D721Med (cell line): ENCODE measurements at regions not wholly inside any gene's neighbourhood (a gene's known extent, or its start where the extent isn't known, plus 50 kb on each side); places are given as distances from the start of the nearest gene placed in this dataset.

ENCODE experiments used
- DNase-seq: peaks from one replicate; pipeline ENCODE4 v3.0.0; 2011; ENCODE audit warnings: low spot score; ENCODE audit not compliant: insufficient read length
- FAIRE-seq: peaks from 2 replicates; lab custom pipeline; 2011; peaks lifted over from hg19 to GRCh38; lab: Jason Lieb, UNC
- CTCF ChIP-seq: IDR thresholded peaks from 2 replicates; pipeline ENCODE4 v1.5.1; 2012; ENCODE audit warnings: mild to moderate bottlenecking, control low read depth; ENCODE audit not compliant: insufficient read depth; ENCODE audit errors: missing control alignments

- FAIRE-seq (no peak), DNase-seq (no peak)
Measured at GRCh38 chr2:198749364-198749763, 708.4 kb downstream of the SATB2 start.

GRCh38 chr2:198731842-198732399 is 725.8 kb downstream of the SATB2 start:
- DNase-seq (no peak), FAIRE-seq (no peak)
- no peak for TF ChIP-seq CTCF

More at GRCh38 chr2:198749364-198749763, 708.4 kb downstream of the SATB2 start:
- no peak for TF ChIP-seq CTCF

- FAIRE-seq (no peak), DNase-seq (no peak)
- TF ChIP-seq CTCF = no peak
Measured at GRCh38 chr2:198720266-198720665, 737.5 kb downstream of the SATB2 start.

- FAIRE-seq (no peak), DNase-seq (no peak)
- TF ChIP-seq CTCF = no peak
Measured at GRCh38 chr2:198717451-198717850, 740.3 kb downstream of the SATB2 start.

- DNase-seq (no peak), FAIRE-seq (no peak)
- TF ChIP-seq CTCF = no peak
Measured at GRCh38 chr2:198715302-198715835, 742.4 kb downstream of the SATB2 start.

GRCh38 chr2:198712485-198712884 is 745.3 kb downstream of the SATB2 start:
- TF ChIP-seq CTCF = no peak
- DNase-seq = no peak
- FAIRE-seq = no peak

GRCh38 chr2:198711484-198711883 is 746.3 kb downstream of the SATB2 start:
- no peak for TF ChIP-seq CTCF
- FAIRE-seq = no peak
- DNase-seq = no peak
